GM18861 (cell line): ENCODE measurements at regions not wholly inside any gene's neighbourhood (a gene's known extent, or its start where the extent isn't known, plus 50 kb on each side); places are given as distances from the start of the nearest gene placed in this dataset.

Source experiments
- ATAC-seq: cut with Tn5 transposase; IDR thresholded peaks from one replicate; pipeline ENCODE4 v1.9.1; 2021; ENCODE audit not compliant: unreplicated experiment

GRCh38 chr5:173718469-173718868 lies 102.0 kb upstream of the BOD1 start:
- no peak for ATAC-seq

GRCh38 chr5:173719731-173720082 lies 103.3 kb upstream of the BOD1 start:
- ATAC-seq, result no peak

- no peak for ATAC-seq
Observed at GRCh38 chr5:173720286-173720952, 104.0 kb upstream of the BOD1 start.

- no peak for ATAC-seq
Observed at GRCh38 chr5:173720953-173721600, 104.6 kb upstream of the BOD1 start.

- ATAC-seq, result no peak
Observed at GRCh38 chr5:173721601-173722232, 105.3 kb upstream of the BOD1 start.

- no peak for ATAC-seq
Observed at GRCh38 chr5:173726846-173727557, 110.6 kb upstream of the BOD1 start.

GRCh38 chr5:173727839-173728778 lies 111.7 kb upstream of the BOD1 start:
- ATAC-seq, result no peak

GRCh38 chr5:173729079-173729765 lies 112.8 kb upstream of the BOD1 start:
- no peak for ATAC-seq

- ATAC-seq, result no peak
Observed at GRCh38 chr5:173730632-173731298, 114.3 kb upstream of the BOD1 start.

GRCh38 chr5:173733021-173733420 lies 116.6 kb upstream of the BOD1 start:
- ATAC-seq, result no peak

GRCh38 chr5:173733425-173733824 lies 117.0 kb upstream of the BOD1 start:
- no peak for ATAC-seq

- no peak for ATAC-seq
Observed at GRCh38 chr5:173733831-173734501, 117.5 kb upstream of the BOD1 start.

- ATAC-seq, result no peak
Observed at GRCh38 chr5:173734716-173735115, 118.3 kb upstream of the BOD1 start.

GRCh38 chr5:173735184-173735583 lies 118.7 kb upstream of the BOD1 start:
- ATAC-seq, result no peak

- ATAC-seq, result no peak
Observed at GRCh38 chr5:173735691-173736090, 119.2 kb upstream of the BOD1 start.

- no peak for ATAC-seq
Observed at GRCh38 chr5:173736374-173736773, 119.9 kb upstream of the BOD1 start.

GRCh38 chr5:173736923-173737412 lies 120.5 kb upstream of the BOD1 start:
- peak; percentile 83 for ATAC-seq

- ATAC-seq, result no peak
Observed at GRCh38 chr5:173739741-173740140, 123.3 kb upstream of the BOD1 start.

- no peak for ATAC-seq
Observed at GRCh38 chr5:173740400-173740799, 124.0 kb upstream of the BOD1 start.
